Sigmoid colon (tissue), 4 donors: ENCODE measurements at regions not wholly inside any gene's neighbourhood (a gene's known extent, or its start where the extent isn't known, plus 50 kb on each side); places are given as distances from the start of the nearest gene placed in this dataset.

Experiments
- EP300 ChIP-seq, 4 donors: sonication (generic); formaldehyde crosslinking; IDR thresholded peaks; one replicate each; pipeline ENCODE4 v1.6.1; 2017; ENCODE audit warnings: antibody characterized with exemption in 4 of 4
- POLR2A ChIP-seq, 2 donors: fragments of 450-650 bp; IDR thresholded peaks; one replicate each; pipeline ENCODE4 v1.6.1; 2016; ENCODE audit warnings: antibody characterized with exemption in 2 of 2, mild to moderate bottlenecking in 2 of 2, moderate library complexity in 2 of 2
- TF ChIP-seq, protein P1 (sequence below), 4 experiments: fragments of 450-650 bp in 3 of 4; fragments of 200-600 bp in 1 of 4; IDR thresholded peaks; one replicate each; pipeline ENCODE4 v1.5.1; 2016 to 2019; ENCODE audit warnings: antibody characterized with exemption in 4 of 4, mild to moderate bottlenecking in 3 of 4, moderate library complexity in 2 of 4

GRCh38 chr4:180951312-180951711 is 1291.9 kb upstream of the TENM3 start:
- TF ChIP-seq POLR2A (IDR thresholded peaks at IDR 0.05), result no peak
- TF ChIP-seq, protein P1, sequence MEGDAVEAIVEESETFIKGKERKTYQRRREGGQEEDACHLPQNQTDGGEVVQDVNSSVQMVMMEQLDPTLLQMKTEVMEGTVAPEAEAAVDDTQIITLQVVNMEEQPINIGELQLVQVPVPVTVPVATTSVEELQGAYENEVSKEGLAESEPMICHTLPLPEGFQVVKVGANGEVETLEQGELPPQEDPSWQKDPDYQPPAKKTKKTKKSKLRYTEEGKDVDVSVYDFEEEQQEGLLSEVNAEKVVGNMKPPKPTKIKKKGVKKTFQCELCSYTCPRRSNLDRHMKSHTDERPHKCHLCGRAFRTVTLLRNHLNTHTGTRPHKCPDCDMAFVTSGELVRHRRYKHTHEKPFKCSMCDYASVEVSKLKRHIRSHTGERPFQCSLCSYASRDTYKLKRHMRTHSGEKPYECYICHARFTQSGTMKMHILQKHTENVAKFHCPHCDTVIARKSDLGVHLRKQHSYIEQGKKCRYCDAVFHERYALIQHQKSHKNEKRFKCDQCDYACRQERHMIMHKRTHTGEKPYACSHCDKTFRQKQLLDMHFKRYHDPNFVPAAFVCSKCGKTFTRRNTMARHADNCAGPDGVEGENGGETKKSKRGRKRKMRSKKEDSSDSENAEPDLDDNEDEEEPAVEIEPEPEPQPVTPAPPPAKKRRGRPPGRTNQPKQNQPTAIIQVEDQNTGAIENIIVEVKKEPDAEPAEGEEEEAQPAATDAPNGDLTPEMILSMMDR (IDR thresholded peaks at IDR 0.05), result no peak
- no peak for TF ChIP-seq EP300 (IDR thresholded peaks at IDR 0.05)
